ENCODE measurements at regions not wholly inside any gene's neighbourhood (a gene's known extent, or its start where the extent isn't known, plus 50 kb on each side); places are given as distances from the start of the nearest gene placed in this dataset.
"Not testable (repeated sequence)": the region's sequence is repeated elsewhere in the genome, so short reads cannot be mapped to it uniquely, and the experiment has no call there.

DNA sequence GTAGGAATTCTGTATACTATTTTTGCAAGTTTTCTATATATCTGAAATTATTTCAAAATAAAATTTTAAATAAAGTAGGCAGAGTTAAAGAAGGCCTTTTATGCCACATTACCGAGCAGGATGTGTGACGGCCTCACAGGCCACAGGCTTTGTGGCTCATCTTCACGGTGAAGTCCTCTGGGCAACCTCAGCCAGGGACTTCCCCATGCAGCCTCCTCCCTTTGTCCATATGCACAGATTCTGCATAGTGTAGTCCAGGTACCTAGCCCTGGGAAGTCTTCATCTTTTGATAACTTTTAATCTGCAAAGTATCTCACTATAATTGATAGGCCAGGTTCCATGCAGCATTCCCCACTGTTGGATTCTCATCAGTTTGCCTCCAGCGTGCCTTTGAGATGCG is 62.8 kb downstream of the ARHGAP11B start:
- DNase-seq = not testable (repeated sequence)

DNA sequence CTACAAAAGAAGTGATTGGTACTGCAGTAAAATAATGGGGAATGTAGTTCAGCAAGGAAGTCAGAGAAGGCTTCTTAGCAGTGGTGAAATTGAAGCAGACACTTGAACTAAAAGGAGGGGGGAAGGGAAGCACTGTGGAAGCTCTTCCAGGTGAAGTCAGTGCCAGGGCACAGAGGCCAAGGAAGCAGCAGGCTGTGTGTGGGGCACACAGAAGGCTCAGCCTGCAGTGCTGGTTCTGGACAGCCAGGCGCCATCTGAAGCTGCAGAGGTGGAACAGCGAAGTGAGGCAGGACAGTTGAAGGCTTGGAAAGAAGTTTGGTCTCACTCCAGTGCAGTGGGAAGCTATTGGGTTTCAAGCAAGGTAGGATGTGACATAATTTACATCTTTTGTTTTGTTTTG is 64.2 kb downstream of the ARHGAP11B start:
- not testable (repeated sequence) for DNase-seq

DNA sequence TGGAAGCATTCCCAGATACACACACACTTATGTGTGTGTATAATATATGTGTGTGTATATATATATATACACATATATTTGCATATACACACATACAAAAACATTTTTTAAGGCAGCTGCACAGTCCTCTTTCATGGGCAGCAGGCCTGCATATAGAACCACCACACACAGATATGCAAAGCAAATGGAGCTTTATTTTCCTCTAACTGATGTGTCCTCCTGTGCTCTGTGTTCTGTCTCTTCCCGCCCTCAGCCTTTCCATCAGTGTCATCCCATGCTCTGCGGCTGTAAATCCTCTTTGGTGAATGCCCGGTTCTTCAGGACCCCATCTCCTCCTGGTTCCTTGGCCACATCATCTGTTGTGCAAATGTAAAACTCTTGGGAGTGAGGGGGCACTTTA is 69.9 kb downstream of the ARHGAP11B start:
- DNase-seq = not testable (repeated sequence)

DNA sequence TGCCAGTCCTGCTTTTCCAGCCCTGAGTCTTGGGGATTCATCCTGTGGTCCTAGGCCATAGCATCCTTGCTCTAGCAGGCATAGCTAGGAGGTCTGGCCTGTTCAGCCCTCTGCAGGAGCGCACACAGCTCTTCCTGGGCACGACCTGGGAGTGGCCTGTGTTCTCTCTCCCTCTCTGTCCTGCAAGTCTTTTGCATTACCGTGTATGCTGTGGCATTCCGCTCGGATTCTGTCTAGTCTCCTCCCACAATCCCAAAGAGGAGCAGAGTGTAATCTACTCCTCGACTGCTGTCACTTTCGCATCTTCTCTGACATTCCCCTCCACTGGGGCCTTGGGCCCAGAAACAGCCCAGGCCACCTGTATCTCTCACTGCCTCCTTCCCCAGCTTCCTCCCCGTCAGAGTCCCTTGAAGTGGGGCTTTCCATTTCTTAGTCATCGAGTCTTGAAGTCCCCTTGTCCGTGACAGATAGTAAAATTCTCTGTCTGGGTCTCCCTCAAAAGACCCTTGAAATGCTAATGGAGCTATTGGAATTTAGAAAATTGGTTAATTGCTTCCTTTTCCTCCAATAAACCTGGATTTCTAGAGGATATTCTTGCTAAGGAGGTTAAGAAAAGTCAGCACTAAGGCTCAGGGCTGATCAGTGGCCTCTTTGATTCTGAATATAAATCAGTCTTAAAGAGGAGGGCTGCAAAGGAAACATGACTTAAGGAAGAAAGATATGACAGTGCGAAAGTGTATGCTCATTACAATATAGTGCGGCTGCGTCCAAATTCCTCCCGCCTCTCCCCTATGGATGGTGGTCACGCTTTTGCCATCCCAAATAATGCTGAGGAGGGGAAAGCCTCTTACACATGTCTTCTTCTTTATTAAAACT is 70.7 kb downstream of the ARHGAP11B start:
- DNase-seq = not testable (repeated sequence)

DNA sequence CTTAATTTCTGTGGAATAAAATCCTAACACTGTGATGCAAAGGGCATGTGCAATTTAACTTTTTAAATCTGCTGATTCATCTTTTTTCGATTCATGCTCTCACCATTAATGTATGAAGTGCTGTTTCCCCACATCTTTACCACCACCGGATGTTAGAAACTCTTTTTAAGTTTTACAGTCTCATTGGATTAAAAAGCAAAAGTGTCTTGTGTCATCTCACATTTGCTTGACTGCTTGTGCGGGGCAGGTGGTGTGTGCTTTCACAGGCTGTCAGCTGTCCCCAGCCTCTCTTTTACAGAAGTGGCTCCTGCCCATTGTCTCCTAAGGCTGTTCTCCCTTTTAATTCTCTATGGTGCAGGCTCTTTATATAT is 71.4 kb downstream of the ARHGAP11B start:
- DNase-seq = not testable (repeated sequence)

DNA sequence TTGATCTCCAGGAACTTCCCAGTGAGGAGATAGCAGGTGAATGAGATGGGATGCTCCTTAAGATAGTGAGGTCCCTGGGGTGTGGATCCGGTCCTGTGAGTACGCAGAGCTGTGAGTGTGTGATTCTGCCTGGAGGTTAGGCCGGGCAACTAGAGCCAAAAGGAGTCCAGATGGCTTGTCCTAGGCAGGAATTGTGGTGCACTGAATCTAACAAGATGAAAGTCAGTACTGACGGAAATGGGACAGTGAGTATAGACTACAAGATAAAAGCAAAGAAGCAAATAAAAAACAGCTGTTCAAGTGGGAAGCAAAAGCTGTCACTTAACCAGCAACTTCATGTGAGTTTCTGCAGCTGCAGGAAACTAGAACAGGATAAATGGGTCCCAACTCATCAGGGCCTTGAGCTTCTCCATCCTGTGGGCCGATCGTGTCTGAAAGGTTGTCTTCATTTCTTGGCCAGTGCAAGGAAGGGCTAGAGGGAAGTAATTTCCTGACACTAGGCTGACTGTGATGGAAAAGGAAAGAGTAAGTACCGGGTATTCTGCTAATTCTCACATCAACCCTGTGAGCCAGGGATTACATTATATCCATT is 74.2 kb downstream of the ARHGAP11B start:
- DNase-seq = not testable (repeated sequence)

DNA sequence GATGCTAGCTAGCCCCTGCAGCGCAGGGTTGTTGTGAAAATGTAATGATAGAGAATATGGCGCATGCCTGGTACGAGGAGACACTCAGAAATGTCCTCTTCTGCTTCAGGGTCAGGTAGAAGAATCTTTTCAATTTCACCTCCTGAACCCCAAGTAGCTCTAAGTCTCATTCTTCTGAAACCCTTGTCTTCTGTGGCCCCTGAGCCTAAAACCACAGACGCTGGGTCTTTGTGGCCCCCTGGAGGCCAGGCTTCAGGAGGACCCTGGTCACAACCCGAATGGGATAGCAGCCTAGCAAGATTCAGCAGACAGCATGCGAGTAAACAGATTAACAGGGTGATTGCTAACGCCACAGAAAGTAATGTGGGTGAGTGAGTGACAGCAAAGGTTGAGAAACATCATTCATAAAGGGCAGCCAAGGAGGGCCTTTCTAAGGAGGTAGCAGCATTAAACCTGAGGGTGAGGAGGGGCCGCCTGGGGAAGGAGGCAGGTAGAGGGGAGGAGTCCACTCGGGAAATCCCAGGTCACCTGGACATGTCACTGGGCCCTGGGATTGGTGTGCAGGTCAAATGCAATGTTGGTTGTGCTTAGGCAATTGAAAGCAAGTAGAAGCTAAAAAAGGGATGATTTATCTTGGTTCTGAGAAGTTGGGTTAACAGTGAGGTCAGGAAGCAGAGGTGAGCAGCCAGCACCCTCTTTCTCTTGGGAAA is 82.2 kb downstream of the ARHGAP11B start:
- DNase-seq = not testable (repeated sequence)

DNA sequence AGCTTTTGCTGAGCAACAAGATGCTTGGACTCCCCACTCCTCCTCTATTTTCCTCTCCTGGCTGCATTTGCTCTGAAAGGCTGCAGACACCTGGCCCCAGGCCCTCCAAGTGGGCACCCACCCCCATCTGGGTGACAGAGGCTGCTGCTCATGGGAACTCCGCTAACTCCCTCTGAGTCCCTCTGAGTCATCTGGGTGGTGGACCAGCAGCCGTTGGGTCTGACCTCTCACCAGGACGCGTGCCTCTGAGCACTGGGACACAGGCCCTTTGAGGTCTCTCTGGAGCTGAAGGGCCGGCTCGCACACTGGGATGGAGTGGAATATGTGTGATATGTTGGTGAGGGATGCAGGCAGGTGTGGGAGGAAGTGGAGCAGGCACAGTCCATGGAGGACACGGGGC is 82.9 kb downstream of the ARHGAP11B start:
- DNase-seq = not testable (repeated sequence)

DNA sequence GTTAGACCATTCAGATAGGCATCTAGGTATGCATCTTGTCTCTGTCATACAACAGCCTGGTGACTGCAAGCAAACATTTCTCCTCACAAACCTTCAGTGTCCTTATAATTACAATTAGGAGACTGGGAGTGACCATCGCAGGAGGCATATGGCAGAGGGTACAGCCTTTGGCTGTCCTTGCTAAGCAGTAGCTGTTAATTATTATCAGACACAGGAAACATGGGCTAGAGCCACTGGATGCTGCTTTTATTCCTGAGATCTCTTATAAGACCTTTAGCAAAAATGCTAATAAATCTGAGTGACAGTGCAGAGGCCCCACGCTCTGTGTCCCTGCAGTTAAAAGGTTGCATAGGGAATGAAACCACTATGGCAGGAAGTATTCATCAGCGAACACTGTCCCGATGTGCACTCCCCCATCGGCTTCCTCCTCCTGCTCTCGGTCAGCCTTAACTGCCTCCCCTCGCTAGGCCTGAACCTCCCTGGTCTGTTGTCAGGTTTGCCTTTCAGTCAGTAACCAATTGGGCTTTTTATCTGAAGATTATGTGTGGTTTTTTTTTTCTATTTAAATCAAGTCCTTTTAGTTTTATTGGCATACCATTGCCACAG is 92.2 kb downstream of the ARHGAP11B start:
- not testable (repeated sequence) for DNase-seq

DNA sequence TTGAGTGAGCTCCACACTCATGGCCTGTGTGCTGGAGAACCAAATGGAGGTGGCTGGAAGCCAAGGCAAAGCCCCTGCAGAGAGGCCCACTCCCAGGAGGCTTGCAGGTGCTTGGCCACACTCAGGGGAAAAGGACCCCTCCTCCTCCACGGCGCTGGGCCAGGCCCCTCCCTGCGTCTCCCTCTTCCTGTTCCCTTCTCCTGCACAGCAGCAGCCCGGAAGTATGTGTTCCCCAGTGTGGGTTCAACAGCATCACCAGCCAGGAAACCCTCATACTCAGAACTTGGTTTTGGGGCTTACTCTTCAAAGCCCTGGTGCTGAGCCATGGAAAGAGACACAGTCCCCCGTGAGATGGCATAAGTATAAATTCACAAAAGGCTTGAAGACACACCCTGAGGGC is 93.4 kb downstream of the ARHGAP11B start:
- not testable (repeated sequence) for DNase-seq

DNA sequence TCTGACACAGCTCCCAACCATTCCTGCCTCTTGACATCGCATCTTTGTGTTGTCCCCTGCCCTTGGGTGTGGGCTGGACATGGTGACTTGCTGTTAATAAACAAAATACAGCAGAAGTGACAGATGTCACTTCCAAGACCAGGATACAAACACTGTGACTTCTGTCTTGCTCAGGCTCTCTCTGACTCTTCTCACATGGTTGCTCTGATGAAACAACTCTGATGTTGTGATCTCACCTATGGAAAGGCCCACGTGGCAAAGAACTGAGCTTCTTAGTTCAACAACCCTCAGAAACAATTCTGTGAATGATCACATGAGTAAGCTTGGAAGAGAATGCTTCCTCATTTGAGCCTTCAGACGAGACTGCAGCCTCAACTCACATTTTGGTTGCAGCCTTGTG is 94.9 kb downstream of the ARHGAP11B start:
- not testable (repeated sequence) for DNase-seq

DNA sequence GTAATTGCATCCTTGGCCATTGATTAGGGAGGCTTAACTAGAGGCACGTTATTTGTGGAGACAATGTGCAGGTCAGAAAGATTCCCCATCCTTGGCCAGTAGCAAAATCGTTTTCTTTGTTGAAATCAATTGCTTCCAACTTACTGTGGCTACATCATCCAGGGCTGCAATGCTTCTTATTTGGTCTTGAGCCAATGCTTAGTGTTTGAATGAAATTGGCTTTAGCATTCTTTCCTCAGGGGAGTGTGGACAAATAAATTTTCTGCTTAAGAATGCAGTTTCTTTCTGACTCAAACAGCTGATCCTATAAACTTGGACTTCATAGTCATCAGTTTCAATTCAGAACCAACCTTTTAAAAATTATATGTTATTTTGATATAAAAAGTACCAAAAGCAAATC is 95.6 kb downstream of the ARHGAP11B start:
- DNase-seq = not testable (repeated sequence)

DNA sequence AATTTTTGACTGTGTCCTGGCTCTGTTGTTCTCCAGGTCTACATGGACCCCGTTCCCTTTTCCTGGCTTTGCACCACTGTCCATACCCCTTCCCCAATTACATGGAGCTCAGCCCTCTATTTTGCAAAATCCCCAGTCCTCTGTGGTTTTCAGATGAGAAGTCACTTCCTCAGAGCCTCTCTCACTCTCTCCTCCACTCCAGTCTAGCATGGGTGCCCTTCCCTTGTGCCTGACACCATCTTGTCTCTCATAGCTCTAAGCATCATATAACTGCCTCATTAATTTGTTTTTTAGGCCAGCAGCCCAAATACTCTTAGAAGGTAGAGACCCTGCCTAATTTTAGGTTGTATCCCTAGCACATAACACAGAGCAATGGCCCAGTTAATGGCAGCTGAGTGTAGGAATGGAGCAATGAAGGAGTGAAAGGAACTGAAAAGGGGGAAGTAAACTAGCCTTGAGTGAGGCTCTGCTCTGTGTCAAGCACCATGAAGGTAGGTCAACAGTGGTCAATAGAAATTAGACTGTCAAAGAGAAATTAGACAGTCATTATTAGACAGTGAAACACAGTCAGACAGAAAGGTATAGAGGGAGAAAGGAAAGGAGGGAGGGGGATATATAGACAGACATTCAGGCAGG is 97.7 kb downstream of the ARHGAP11B start:
- not testable (repeated sequence) for DNase-seq

DNA sequence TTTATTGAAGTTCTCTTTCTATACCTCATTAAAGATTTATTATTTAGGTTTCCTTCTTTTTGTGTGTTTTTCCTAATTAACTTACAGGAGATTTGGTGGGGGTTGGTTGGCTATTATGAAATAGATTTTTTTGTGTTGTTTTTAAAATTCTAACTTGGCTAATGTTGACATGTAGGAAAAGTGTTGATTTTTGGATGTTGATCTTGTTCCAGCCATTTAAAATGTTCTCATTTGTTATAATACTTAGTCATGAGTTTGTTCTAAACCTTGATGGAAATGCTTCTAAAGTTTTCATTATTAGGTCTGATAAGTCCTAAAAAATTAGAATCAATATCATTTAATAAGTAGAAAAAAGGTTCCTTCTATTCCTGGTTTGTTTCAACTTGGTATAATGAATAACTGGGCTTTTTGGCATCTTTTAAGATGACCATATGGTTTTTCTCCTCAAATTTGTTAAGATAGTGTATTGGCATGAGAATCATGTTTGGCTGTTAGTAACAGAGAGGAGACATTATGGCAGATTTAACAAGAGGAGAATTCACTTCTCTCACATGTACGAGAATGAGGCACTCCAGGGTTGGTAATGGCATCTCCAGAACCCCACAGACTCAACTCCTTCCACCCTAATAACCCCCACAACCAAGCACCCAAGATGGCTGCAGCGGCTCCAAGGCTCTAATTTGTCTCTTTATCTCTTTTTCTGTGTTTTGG is 104.1 kb downstream of the ARHGAP11B start:
- DNase-seq = not testable (repeated sequence)

DNA sequence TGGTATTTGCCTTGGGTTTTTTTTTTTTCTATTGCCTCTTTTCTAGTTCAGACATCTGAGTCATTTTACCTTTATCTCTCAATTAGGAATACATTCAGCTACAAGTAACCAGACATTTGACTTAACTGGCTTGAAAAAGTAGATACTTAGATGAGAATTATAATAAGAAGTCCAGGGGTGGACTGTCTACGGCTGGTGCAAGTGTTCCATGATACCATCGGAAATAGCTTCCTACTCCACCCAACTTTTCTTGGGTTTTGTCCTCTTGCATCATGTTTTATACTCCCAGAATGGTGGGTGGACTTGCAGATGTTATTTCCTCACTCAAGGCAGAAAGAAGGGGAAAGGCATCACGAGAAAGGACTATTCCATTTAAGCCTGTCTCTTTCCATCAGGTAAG is 104.7 kb downstream of the ARHGAP11B start:
- DNase-seq = not testable (repeated sequence)

DNA sequence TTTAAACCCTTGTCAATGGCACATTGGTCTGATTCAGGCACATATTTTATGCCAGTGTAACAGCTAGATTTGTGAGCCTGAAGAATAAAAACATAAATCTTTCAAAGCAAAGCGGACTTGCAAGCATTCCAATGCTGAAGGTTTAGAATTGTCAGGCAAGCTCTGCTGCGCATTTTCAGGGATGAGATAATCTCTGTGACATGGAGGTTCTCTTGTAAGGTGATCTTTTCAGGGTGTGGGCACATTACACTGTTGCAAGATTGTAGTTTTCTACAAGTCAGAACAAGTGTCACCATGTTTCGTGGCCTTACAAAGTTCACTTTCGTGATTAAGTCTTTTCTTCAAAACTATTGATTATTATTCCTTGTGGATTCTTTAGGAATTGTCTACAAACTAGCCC is 106.2 kb downstream of the ARHGAP11B start:
- not testable (repeated sequence) for DNase-seq

DNA sequence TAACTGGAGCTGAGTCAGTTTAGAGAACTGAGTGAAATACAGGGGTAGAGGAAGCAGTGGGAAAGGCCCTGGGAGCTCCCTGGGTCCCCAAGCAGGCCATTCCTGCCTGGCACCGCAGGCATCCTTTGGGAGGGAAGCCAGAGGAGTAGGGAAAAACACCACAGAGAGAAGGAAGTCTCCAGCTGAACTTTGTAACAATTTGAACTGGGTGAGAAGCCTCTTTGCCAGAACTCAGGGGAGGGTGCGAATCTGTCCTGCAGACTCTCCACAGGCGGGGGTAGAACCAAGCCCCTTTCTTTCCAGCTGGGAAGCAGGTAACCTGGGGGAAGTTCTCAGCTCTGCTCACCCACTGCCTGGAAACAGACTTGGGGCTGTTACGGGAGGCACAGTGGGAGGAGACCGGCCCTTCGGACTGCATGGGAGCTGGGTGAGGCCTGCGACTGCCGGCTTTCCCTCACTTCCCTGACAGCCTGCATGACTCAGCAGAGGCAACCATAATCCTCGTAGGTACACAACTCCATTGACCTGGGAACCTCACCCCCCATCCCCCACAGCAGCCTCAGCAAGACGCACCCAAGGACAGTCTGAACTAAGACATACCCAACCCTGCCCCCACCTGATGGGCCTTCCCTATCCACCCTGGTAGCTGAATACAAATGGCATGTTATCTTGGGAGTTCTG is 110.1 kb downstream of the ARHGAP11B start:
- DNase-seq = not testable (repeated sequence)

DNA sequence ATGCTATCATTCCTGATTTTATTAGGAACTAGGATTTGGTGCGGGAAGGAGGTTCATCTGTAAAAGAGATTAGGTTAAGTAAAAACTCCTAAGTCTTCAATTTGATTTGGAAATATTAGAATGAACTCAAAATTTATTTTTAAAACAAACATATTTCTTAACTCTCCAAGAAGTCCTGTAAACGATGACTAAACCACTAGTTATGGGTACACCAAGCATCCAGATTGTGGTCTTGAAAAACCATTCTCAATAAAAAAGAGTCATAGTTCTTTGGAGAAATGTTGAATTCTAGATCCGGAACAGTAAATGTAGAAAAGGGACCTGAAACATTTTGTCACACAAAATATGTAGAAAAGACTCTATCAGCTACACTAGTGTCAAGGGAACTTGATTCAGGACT is 116.9 kb downstream of the ARHGAP11B start:
- DNase-seq = not testable (repeated sequence)

DNA sequence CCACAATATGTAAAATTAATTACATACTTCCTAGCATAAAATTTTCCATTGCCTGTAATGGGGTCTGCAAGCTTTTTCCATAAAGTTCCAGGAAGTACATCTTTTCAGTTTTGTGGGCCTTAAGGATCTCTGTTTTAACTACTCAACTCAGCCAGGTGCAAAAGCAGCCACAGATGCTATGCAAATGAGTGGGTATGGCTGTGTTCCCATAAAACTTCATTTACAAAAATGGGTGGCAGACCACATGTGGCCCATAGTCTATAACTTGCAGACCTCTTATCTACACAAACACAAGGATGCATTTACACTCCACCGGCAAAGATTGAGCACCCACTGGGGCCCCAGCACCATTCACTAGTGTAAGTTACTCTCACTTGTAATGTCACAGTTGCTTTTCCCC is 123.1 kb downstream of the ARHGAP11B start:
- not testable (repeated sequence) for DNase-seq

DNA sequence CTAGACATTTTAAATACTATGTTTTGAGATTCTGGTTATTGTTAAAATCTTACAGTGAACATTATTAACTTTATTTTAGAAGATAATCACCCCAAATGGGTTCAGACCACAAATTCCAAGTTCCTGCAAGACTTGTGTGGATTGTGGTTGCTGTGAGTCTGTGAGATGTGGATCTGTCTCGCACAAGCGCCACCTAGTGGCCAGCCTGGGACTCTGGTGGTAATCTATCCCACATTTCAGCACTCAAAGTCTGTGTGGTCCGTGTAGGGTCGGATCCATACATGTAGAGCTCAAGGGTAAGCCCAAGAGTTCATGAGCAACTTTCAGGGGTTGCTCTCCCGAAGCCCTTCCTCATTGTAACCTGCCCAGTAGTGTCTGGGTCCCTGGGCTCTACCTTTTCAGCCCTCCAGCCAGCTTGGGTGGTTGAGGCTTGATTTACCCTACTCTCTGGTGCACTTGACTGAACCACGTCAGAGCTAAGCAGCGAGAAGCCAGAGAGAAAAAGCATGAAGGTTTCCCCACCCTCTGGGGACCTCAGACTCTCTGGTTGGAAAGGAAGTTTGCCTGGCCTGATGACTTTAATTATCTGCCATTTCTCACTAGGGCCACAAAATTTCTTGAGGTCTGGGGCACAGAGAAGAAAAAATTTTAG is 129.2 kb downstream of the ARHGAP11B start:
- not testable (repeated sequence) for DNase-seq

DNA sequence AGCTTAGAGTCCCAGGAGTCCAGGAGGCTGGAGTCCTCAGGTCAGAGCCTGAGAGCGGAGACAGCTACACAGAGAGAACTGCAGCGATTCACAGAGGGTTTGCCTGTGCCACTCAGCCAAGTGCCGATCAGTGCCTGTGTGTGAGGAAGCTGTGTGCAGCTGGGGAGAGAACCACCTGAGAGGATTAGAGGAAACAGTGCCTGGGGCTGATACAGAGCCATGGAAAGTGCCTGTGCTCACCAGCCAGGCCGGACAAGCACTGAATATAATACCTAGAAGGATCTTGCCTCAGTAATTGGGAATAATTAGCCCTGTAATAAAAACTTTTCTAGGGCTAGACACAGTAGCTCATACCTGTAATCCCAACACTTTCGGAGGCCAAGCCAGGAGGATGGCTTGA is 134.7 kb downstream of the ARHGAP11B start:
- DNase-seq = not testable (repeated sequence)

Data from NCI-H2029 treated with DMSO at 0.1 percent for 48 hours (cell line).